DND-41 (cell line): ENCODE measurements at regions not wholly inside any gene's neighbourhood (a gene's known extent, or its start where the extent isn't known, plus 50 kb on each side); places are given as distances from the start of the nearest gene placed in this dataset.

Experiments used
- EZH2 ChIP-seq: IDR thresholded peaks from 3 replicates; pipeline ENCODE4 v1.6.1; 2012; ENCODE audit warnings: borderline replicate concordance, low read depth, mild to moderate bottlenecking, moderate library complexity, low read length, inconsistent platforms; ENCODE audit not compliant: severe bottlenecking
- TF ChIP-seq, protein P1 (sequence below): IDR thresholded peaks from 2 replicates; pipeline ENCODE4 v1.5.1; 2012; ENCODE audit warnings: borderline replicate concordance, low read length, moderate library complexity, mild to moderate bottlenecking; ENCODE audit not compliant: poor library complexity, severe bottlenecking; ENCODE audit errors: extremely low read depth

DNA sequence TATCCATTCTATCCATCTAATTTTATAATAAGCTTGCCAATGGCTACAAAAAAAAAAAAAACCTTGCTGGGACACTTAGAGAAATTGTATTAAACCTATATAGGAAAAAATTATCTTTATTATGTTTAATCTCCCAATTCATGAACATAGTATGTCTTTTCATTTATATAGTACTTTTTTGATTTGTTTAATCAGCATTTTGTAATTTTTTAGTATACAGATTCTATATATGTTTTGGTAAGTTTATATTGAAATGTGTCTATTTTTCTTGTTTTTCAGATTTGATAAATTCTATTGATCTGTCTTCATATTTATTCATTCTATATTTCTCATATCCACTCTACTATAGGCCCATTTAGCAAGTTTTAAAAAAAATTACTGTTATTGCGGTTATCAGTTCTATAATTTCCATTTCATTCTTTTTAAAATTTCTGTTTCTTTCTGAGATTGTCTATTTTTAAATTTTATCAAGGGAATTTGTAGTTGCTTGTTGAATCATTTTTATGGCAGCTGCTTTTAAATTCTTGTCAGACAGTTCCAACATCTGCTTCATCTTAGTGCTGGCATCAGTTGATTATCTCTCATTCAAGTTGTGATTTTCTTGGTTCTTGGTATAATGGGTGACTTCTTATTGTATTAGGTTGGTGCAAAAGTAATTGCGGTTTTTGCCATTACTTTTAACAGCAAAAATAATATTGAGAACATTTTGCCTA, 170.1 kb upstream of the S1PR3 start:
- TF ChIP-seq, protein P1, sequence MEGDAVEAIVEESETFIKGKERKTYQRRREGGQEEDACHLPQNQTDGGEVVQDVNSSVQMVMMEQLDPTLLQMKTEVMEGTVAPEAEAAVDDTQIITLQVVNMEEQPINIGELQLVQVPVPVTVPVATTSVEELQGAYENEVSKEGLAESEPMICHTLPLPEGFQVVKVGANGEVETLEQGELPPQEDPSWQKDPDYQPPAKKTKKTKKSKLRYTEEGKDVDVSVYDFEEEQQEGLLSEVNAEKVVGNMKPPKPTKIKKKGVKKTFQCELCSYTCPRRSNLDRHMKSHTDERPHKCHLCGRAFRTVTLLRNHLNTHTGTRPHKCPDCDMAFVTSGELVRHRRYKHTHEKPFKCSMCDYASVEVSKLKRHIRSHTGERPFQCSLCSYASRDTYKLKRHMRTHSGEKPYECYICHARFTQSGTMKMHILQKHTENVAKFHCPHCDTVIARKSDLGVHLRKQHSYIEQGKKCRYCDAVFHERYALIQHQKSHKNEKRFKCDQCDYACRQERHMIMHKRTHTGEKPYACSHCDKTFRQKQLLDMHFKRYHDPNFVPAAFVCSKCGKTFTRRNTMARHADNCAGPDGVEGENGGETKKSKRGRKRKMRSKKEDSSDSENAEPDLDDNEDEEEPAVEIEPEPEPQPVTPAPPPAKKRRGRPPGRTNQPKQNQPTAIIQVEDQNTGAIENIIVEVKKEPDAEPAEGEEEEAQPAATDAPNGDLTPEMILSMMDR: no peak
- TF ChIP-seq EZH2: no peak
